CD4-positive, alpha-beta memory T cell (primary cell): ENCODE measurements at regions not wholly inside any gene's neighbourhood (a gene's known extent, or its start where the extent isn't known, plus 50 kb on each side); places are given as distances from the start of the nearest gene placed in this dataset.
"Not testable (repeated sequence)": the region's sequence is repeated elsewhere in the genome, so short reads cannot be mapped to it uniquely, and the experiment has no call there.

Source experiments
- CTCF ChIA-PET: fragments of 350-600 bp; sonication (Branson Sonifier 250); formaldehyde crosslinking; loops from one replicate; lab custom pipeline; 2021; ENCODE audit warnings: inconsistent platforms; ENCODE audit not compliant: partially characterized antibody; lab: Charles Lee
- POLR2A ChIA-PET: fragments of 350-600 bp; sonication (Branson Sonifier 250); formaldehyde crosslinking; loops from one replicate; lab custom pipeline; 2021; ENCODE audit not compliant: partially characterized antibody; lab: Charles Lee
- DNase-seq, 5 donors: peaks; one replicate each; pipeline versions ENCODE4 v3.0.0 to v3.0.0-alpha.2; 2020 to 2022; ENCODE audit warnings: mixed read lengths in 1 of 5
- H3K27ac ChIP-seq: one replicate; pipeline ENCODE4 v1.7.0; 2013; ENCODE audit warnings: low read depth, low read length
- H3K27me3 ChIP-seq: 2 replicates; pipeline ENCODE4 v1.7.0; 2013; ENCODE audit warnings: mild to moderate bottlenecking, low read length, moderate library complexity; ENCODE audit not compliant: insufficient read depth
- H3K36me3 ChIP-seq: 2 replicates; pipeline ENCODE4 v1.7.0; 2013; ENCODE audit warnings: mild to moderate bottlenecking, low read length, moderate library complexity; ENCODE audit not compliant: insufficient read depth
- H3K4me1 ChIP-seq: 2 replicates; pipeline ENCODE4 v1.7.0; 2013; ENCODE audit warnings: mild to moderate bottlenecking, low read length, moderate library complexity; ENCODE audit not compliant: insufficient read depth
- H3K4me3 ChIP-seq, 2 donors: one replicate each; pipeline ENCODE4 v1.7.0; 2013; ENCODE audit warnings: low read length in 2 of 2, mild to moderate bottlenecking in 1 of 2
- H3K9me3 ChIP-seq, 2 donors: one replicate each; pipeline ENCODE4 v1.7.0; 2013; ENCODE audit warnings: low read length in 2 of 2, control low read depth in 1 of 2; ENCODE audit not compliant: control insufficient read depth in 1 of 2
- H3K27ac Mint-ChIP-seq, 7 donors: one replicate each; pipeline ENCODE4 v1.8.0; 2020 to 2021; ENCODE audit warnings: mixed read lengths in 7 of 7, mild to moderate bottlenecking in 6 of 7, inconsistent platforms in 3 of 7, moderate library complexity in 3 of 7
- H3K27me3 Mint-ChIP-seq, 2 donors: one replicate each; pipeline ENCODE4 v1.8.0; 2020 to 2021; ENCODE audit warnings: mixed read lengths in 2 of 2
- H3K36me3 Mint-ChIP-seq, 2 donors: one replicate each; pipeline ENCODE4 v1.8.0; 2020 to 2021; ENCODE audit warnings: mixed read lengths in 2 of 2, inconsistent platforms in 1 of 2, mild to moderate bottlenecking in 1 of 2
- H3K4me1 Mint-ChIP-seq, 4 donors: one replicate each; pipeline ENCODE4 v1.8.0; 2020 to 2021; ENCODE audit warnings: mixed read lengths in 4 of 4, mild to moderate bottlenecking in 1 of 4
- H3K4me3 Mint-ChIP-seq, 8 donors: one replicate each; pipeline ENCODE4 v1.8.0; 2020 to 2021; ENCODE audit warnings: mixed read lengths in 8 of 8, mild to moderate bottlenecking in 7 of 8, moderate library complexity in 6 of 8, inconsistent platforms in 3 of 8
- H3K9me3 Mint-ChIP-seq, 8 donors: one replicate each; pipeline ENCODE4 v1.8.0; 2020 to 2021; ENCODE audit warnings: mixed read lengths in 8 of 8, mild to moderate bottlenecking in 5 of 8, inconsistent platforms in 3 of 8, moderate library complexity in 1 of 8
- intact Hi-C: fragments of 100-400 bp; cut with micrococcal nuclease; formaldehyde crosslinking; loops from one replicate; pipeline ENCODE4 v1.15.1; 2023

DNA sequence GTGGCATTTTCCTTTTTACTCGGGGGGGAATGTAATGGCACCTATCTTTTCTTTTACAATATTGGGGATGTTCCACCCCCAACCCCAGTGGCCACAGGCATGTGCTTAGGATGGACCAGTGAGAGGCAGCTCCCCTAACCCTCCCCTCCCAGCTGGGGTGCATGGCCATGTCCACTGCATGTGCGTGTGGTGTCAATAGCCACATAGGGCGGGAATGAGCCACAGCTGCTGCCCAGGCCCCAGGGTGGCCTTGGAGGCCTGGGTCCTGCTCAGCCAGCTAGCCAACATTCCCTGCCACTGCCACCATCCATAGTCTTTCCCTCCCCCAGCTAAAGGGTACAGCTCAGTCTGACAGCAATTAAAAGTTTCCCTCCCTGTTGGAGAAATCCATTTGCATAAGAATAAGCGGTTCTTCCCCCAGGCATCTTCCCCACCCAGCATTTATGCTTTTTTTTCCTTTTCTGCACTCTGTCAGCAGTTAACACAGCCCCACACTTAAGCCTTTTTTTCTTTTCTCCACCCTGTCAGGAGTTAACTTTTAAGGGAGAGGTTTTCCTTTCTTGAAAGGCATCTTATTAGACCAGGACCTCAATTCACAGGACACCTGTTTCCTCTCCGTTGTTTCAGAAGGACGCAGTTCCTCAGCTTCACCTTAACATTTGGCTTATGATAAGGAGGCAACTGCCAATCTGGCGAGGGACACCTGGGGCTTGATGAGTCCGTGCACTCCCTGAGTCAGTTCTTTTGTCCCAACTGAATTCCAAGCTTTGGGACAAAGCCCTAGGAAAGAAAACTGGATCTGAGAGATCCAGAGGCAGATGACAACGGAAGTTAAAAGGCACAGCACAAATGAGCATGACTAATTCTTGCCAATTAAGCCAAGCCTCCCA is 121.4 kb downstream of the TPBG start:
- Histone ChIP-seq H3K4me1 (no peaks in the 10 kb centered on the region), H3K27me3 (no peaks in the 10 kb centered on the region), H3K27ac (no peak overlapping the region), H3K4me3 (no peak overlapping the region), H3K9me3 (no peaks in the 10 kb centered on the region), H3K36me3 (no peaks in the 10 kb centered on the region)
- Mint-ChIP-seq H3K27me3 (no peaks in the 10 kb centered on the region), H3K9me3 (peaks cover 0 to 35% (median 9%) of the 10 kb centered on the region in 8 donors), H3K36me3 (no peaks in the 10 kb centered on the region), H3K4me3 (no peak overlapping the region), H3K4me1 (no peaks in the 10 kb centered on the region), H3K27ac (no peak overlapping the region)
- CTCF ChIA-PET, result no interaction called here
- intact Hi-C loops, result no loop called here
- POLR2A ChIA-PET, result no interaction called here
- DNase-seq, result peak in 1 of 5 donors; percentile 31

- ChIA-PET POLR2A (no interaction called here), CTCF (no interaction called here)
- DNase-seq, result no peak
- Mint-ChIP-seq H3K4me1 (no peaks in the 10 kb centered on the region), H3K36me3 (no peaks in the 10 kb centered on the region), H3K27ac (no peak overlapping the region), H3K27me3 (no peaks in the 10 kb centered on the region), H3K9me3 (peaks cover 0 to 35% (median 9%) of the 10 kb centered on the region in 8 donors), H3K4me3 (no peak overlapping the region)
- Histone ChIP-seq H3K27ac (no peak overlapping the region), H3K36me3 (no peaks in the 10 kb centered on the region), H3K4me1 (no peaks in the 10 kb centered on the region), H3K27me3 (no peaks in the 10 kb centered on the region), H3K9me3 (no peaks in the 10 kb centered on the region), H3K4me3 (no peak overlapping the region)
- intact Hi-C loops, result no loop called here
Observed at GRCh38 chr6:82487895-82488294, 124.3 kb downstream of the TPBG start.

GRCh38 chr6:82488403-82488802 is 124.8 kb downstream of the TPBG start:
- Mint-ChIP-seq H3K27me3 (no peaks in the 10 kb centered on the region), H3K27ac (no peak overlapping the region), H3K9me3 (peaks cover 0 to 35% (median 9%) of the 10 kb centered on the region in 8 donors), H3K4me3 (no peak overlapping the region), H3K4me1 (no peaks in the 10 kb centered on the region), H3K36me3 (no peaks in the 10 kb centered on the region)
- no peak overlapping the region for H3K27ac ChIP-seq
- no peak for DNase-seq
- no peak overlapping the region for H3K4me3 ChIP-seq
- intact Hi-C loops, result no loop called here
- H3K9me3 ChIP-seq, result no peaks in the 10 kb centered on the region
- no peaks in the 10 kb centered on the region for H3K36me3 ChIP-seq
- POLR2A ChIA-PET, result no interaction called here
- CTCF ChIA-PET, result no interaction called here
- H3K27me3 ChIP-seq, result no peaks in the 10 kb centered on the region
- H3K4me1 ChIP-seq, result no peaks in the 10 kb centered on the region

DNA sequence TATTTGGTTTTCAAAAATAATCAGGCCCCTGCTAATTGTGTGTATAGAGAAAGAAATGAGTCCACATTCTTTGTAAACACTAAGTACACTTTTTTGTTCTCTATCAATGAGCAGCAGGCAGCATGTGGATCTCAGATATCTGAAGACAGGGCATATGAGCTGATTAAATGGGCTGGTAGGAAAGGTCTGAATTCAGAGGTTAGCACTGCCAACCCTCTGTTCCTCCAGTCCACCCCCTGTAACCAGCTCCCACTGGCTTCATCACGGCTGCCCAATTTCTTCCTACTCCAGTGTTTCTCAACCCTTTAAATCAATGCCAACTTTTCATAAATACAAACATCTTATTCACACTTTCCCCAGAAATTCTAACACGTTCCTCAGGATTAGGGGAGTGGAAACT is 128.5 kb downstream of the TPBG start:
- H3K27ac ChIP-seq, result no peak overlapping the region
- intact Hi-C loops, result no loop called here
- H3K27me3 Mint-ChIP-seq, result no peaks in the 10 kb centered on the region
- no peak overlapping the region for H3K27ac Mint-ChIP-seq
- H3K36me3 ChIP-seq, result no peaks in the 10 kb centered on the region
- no peak overlapping the region for H3K4me3 Mint-ChIP-seq
- POLR2A ChIA-PET, result no interaction called here
- no peaks in the 10 kb centered on the region for H3K4me1 ChIP-seq
- CTCF ChIA-PET, result no interaction called here
- H3K4me3 ChIP-seq, result no peak overlapping the region
- no peaks in the 10 kb centered on the region for H3K36me3 Mint-ChIP-seq
- no peaks in the 10 kb centered on the region for H3K9me3 ChIP-seq
- H3K9me3 Mint-ChIP-seq, result peaks cover 0 to 20% (median 0%) of the 10 kb centered on the region in 8 donors
- H3K4me1 Mint-ChIP-seq, result no peaks in the 10 kb centered on the region
- H3K27me3 ChIP-seq, result no peaks in the 10 kb centered on the region
- no peak for DNase-seq

DNA sequence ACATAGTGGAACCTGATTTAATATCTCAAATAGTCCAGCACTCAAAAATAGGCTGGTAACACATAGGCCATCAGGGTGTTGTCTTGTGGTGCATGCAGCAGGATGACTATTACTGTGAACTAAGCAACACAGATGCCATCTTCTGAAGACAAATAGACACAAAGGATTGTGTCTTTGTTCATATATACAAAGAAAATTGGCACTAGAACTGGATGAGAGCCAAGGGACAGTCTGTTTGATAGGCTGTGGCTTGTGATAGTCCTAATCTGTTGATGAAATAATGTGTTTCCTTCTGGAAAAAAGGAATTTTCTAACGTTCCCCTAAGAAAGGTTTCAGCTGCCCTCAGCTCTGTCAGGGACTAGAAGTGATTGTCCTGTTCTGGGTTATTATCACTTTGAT is 129.8 kb downstream of the TPBG start:
- peaks cover 0 to 9% (median 0%) of the 10 kb centered on the region in 8 donors for H3K9me3 Mint-ChIP-seq
- CTCF ChIA-PET, result no interaction called here

GRCh38 chr6:82494367-82494766 is 130.8 kb downstream of the TPBG start:
- Mint-ChIP-seq H3K36me3 (no peaks in the 10 kb centered on the region), H3K9me3 (peaks cover 0 to 4% (median 0%) of the 10 kb centered on the region in 8 donors), H3K4me3 (no peak overlapping the region), H3K4me1 (no peaks in the 10 kb centered on the region), H3K27ac (no peak overlapping the region), H3K27me3 (no peaks in the 10 kb centered on the region)
- H3K36me3 ChIP-seq, result no peaks in the 10 kb centered on the region
- no peak overlapping the region for H3K27ac ChIP-seq
- H3K27me3 ChIP-seq, result no peaks in the 10 kb centered on the region
- intact Hi-C loops, result no loop called here
- no peaks in the 10 kb centered on the region for H3K9me3 ChIP-seq
- ChIA-PET POLR2A (no interaction called here), CTCF (no interaction called here)
- no peak overlapping the region for H3K4me3 ChIP-seq
- H3K4me1 ChIP-seq, result no peaks in the 10 kb centered on the region
- no peak for DNase-seq

More for the DNA sequence above, 129.8 kb downstream of the TPBG start:
- Mint-ChIP-seq H3K4me1 (no peaks in the 10 kb centered on the region), H3K27ac (no peak overlapping the region), H3K4me3 (no peak overlapping the region), H3K36me3 (no peaks in the 10 kb centered on the region), H3K27me3 (no peaks in the 10 kb centered on the region)
- POLR2A ChIA-PET, result no interaction called here
- H3K9me3 ChIP-seq, result no peaks in the 10 kb centered on the region
- H3K27me3 ChIP-seq, result no peaks in the 10 kb centered on the region
- H3K4me1 ChIP-seq, result no peaks in the 10 kb centered on the region
- intact Hi-C loops, result no loop called here
- H3K4me3 ChIP-seq, result no peak overlapping the region
- H3K36me3 ChIP-seq, result no peaks in the 10 kb centered on the region
- DNase-seq, result no peak
- H3K27ac ChIP-seq, result no peak overlapping the region

DNA sequence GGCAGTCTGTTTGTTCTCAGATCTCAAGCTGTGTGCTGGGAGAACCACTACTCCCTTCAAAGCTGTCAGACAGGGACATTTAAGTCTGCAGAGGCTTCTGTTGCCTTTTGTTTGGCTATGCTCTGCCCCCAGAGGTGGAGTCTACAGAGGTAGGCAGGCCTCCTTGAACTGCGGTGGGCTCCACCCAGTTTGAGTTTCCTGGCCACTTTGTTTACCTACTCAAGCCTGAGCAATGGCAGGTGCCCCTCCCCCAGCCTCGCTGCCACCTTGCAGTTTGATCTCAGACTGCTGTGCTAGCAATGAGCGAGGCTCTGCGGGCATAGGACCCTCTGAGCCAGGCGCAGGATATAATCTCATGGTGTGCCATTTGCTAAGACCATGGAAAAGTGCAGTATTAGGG is 138.3 kb downstream of the TPBG start:
- intact Hi-C loops, H3K4me3 ChIP-seq, H3K36me3 ChIP-seq, H3K27me3 Mint-ChIP-seq, H3K4me1 ChIP-seq, CTCF ChIA-PET, POLR2A ChIA-PET, DNase-seq, H3K9me3 ChIP-seq, H3K36me3 Mint-ChIP-seq, H3K27ac ChIP-seq, H3K27me3 ChIP-seq, H3K27ac Mint-ChIP-seq, H3K4me3 Mint-ChIP-seq, H3K4me1 Mint-ChIP-seq: not testable (repeated sequence)
- H3K9me3 Mint-ChIP-seq, result peaks cover 0 to 13% (median 3%) of the 10 kb centered on the region in 8 donors
